Peyer's patch (tissue), 4 donors: ENCODE measurements at regions not wholly inside any gene's neighbourhood (a gene's known extent, or its start where the extent isn't known, plus 50 kb on each side); places are given as distances from the start of the nearest gene placed in this dataset.
"Not testable (repeated sequence)": the region's sequence is repeated elsewhere in the genome, so short reads cannot be mapped to it uniquely, and the experiment has no call there.

Source experiments
- DNase-seq, 3 donors: peaks; one replicate each; pipeline ENCODE4 v3.0.0-alpha.2; 2017 to 2019
- H3K27ac ChIP-seq, 4 donors: fragments of 200-600 bp; sonication (generic); one replicate each; pipeline ENCODE4 v1.5.1; 2016 to 2019
- H3K27me3 ChIP-seq, 2 donors: fragments of 200-600 bp; sonication (generic); one replicate each; pipeline ENCODE4 v1.5.1; 2019
- H3K36me3 ChIP-seq, 3 donors: fragments of 200-600 bp; sonication (generic); one replicate each; pipeline ENCODE4 v1.5.1; 2016 to 2019
- H3K4me1 ChIP-seq, 4 donors: fragments of 200-600 bp; sonication (generic); one replicate each; pipeline ENCODE4 v1.5.1; 2016 to 2019
- H3K4me3 ChIP-seq, 4 donors: fragments of 200-600 bp; sonication (generic); 1 replicate in 3 of 4; 2 replicates in 1 of 4; pipeline ENCODE4 v1.5.1; 2016 to 2019; ENCODE audit warnings: mild to moderate bottlenecking in 1 of 4
- H3K9me3 ChIP-seq, 4 donors: fragments of 200-600 bp; sonication (generic); one replicate each; pipeline ENCODE4 v1.5.1; 2016 to 2019; ENCODE audit warnings: mild to moderate bottlenecking in 1 of 4
- CTCF ChIP-seq, 6 experiments: fragments of 450-650 bp in 4 of 6; fragments of 200-600 bp in 2 of 6; sonication (generic) in 1 of 6; IDR thresholded peaks; one replicate each; pipeline ENCODE4 v1.5.1; 2017 to 2019; ENCODE audit warnings: antibody characterized with exemption in 6 of 6, mild to moderate bottlenecking in 3 of 6, moderate library complexity in 1 of 6
- POLR2A ChIP-seq, 2 donors: fragments of 450-650 bp; IDR thresholded peaks; one replicate each; pipeline ENCODE4 v1.5.1; 2017; ENCODE audit warnings: antibody characterized with exemption in 2 of 2, mild to moderate bottlenecking in 2 of 2, moderate library complexity in 2 of 2

GRCh38 chr6:33507261-33507660 lies 52.9 kb downstream of the ZBTB9 start:
- TF ChIP-seq CTCF (IDR thresholded peaks at IDR 0.05): no peak
- no peak for TF ChIP-seq POLR2A (IDR thresholded peaks at IDR 0.05)
- H3K4me3 ChIP-seq: no peak overlapping the region

GRCh38 chr6:33508935-33509926 lies 54.9 kb downstream of the ZBTB9 start:
- no peaks in the 10 kb centered on the region for H3K27me3 ChIP-seq
- TF ChIP-seq POLR2A (IDR thresholded peaks at IDR 0.05) (no peak), CTCF (IDR thresholded peaks at IDR 0.05) (no peak)
- H3K9me3 ChIP-seq: no peaks in the 10 kb centered on the region
- no peak for DNase-seq
- H3K4me3 ChIP-seq: no peak overlapping the region
- no peaks in the 10 kb centered on the region for H3K4me1 ChIP-seq
- no peaks in the 10 kb centered on the region for H3K36me3 ChIP-seq
- H3K27ac ChIP-seq: peak overlapping the region in 1 of 4 donors; percentile 5

More at GRCh38 chr6:33507261-33507660, 52.9 kb downstream of the ZBTB9 start:
- Histone ChIP-seq H3K4me1 (no peaks in the 10 kb centered on the region), H3K27ac (no peak overlapping the region), H3K27me3 (no peaks in the 10 kb centered on the region), H3K9me3 (no peaks in the 10 kb centered on the region), H3K36me3 (no peaks in the 10 kb centered on the region)
- no peak for DNase-seq

GRCh38 chr6:33513213-33513612 lies 58.8 kb downstream of the ZBTB9 start:
- Histone ChIP-seq H3K9me3 (no peaks in the 10 kb centered on the region), H3K27me3 (no peaks in the 10 kb centered on the region), H3K36me3 (no peaks in the 10 kb centered on the region), H3K27ac (no peak overlapping the region), H3K4me3 (no peak overlapping the region), H3K4me1 (no peaks in the 10 kb centered on the region)
- TF ChIP-seq POLR2A (IDR thresholded peaks at IDR 0.05) (no peak), CTCF (IDR thresholded peaks at IDR 0.05) (no peak)
- no peak for DNase-seq

- Histone ChIP-seq H3K36me3 (no peaks in the 10 kb centered on the region), H3K27me3 (no peaks in the 10 kb centered on the region), H3K9me3 (no peaks in the 10 kb centered on the region), H3K27ac (no peak overlapping the region), H3K4me3 (no peak overlapping the region), H3K4me1 (no peaks in the 10 kb centered on the region)
- TF ChIP-seq CTCF (IDR thresholded peaks at IDR 0.05) (no peak), POLR2A (IDR thresholded peaks at IDR 0.05) (no peak)
- DNase-seq: no peak
Measured at GRCh38 chr6:33516726-33517125, 62.4 kb downstream of the ZBTB9 start.

DNA sequence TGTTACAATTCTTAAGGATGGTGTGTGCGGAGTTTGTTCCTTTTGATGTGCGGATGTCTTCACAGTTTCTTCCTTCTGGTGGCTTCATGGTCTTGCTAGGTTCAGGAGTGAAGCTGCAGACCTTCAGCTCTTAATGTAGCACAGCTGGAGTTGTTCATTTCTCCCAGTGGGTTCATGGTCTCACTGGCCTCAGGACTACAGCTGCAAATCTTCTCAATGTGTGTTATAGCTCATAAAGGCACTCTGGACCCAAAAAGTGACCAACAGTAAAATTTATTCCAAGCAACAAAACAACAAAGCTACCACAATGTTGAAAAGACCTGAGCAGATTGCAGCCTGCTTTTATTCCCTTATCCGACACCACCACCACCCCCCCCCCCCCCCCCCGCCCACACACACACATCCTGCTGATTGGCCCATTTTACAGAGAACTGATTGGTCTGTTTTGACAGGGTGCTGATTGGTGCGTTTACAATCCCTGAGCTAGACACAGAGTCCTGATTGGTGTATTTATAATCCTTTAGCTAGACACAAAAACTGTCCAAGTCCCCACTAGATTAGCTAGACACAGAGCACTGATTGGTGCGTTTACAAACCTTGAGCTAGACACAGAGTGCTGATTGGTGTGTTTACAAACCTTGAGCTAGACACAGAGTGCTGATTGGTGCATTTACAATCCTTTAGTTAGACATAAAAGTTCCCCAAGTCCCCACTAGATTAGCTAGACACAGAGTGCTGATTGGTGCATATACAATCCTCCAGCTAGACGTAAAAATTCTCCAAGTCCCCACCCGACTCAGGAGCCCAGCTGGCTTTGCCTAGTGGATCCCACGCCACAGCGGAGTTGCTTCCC lies 59.2 kb downstream of the BAK1 start:
- H3K9me3 ChIP-seq, H3K4me3 ChIP-seq, H3K27me3 ChIP-seq, DNase-seq, H3K27ac ChIP-seq, H3K36me3 ChIP-seq, H3K4me1 ChIP-seq: not testable (repeated sequence)
